ENCODE measurements at regions not wholly inside any gene's neighbourhood (a gene's known extent, or its start where the extent isn't known, plus 50 kb on each side); places are given as distances from the start of the nearest gene placed in this dataset.

DNA sequence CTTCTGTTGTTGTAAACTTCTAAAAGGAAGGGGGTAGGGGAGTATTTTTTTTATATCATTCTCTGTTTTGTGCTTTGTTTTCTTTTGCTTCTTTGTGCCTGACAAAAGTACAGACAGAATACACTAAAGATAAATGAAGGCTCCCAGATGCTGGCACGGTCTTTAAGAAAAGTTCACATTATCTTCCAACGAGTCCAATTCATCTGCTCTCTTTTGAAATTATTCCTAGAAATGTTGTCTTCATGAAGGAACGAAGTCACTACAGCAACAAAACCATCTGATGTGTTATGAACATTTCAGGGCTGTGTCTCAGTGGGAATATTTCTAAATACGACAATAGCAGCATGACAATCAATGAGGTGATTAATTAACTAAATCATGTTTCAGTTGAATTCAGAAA, 813.8 kb upstream of the HTR2C start:
- Histone ChIP-seq H4K8ac (ENCODE audit: low read depth, low read length) (no peak overlapping the region), H2AK5ac (ENCODE audit: low read depth, low read length) (no peak overlapping the region), H3K36me3 (replicated peaks in 1 of 2; ENCODE audit: control insufficient read depth in 2 of 2, insufficient read depth in 2 of 2, low read length in 2 of 2) (no peaks in the 10 kb centered on the region), H3K23ac (ENCODE audit: low read depth, low read length, poor library complexity) (no peak overlapping the region), H3K4ac (ENCODE audit: low read length) (no peak overlapping the region), H2BK15ac (ENCODE audit: low read length) (no peak overlapping the region), H2BK12ac (ENCODE audit: low read length) (no peak overlapping the region), H2BK120ac (ENCODE audit: low read depth, low read length) (no peak overlapping the region), H2BK5ac (ENCODE audit: low read length) (no peak overlapping the region), H2AFZ (ENCODE audit: low read length) (no peak overlapping the region), H3K27ac (replicated peaks; ENCODE audit: low read length) (no peak overlapping the region), H3K27me3 (ENCODE audit: control insufficient read depth in 3 of 3, insufficient read depth in 3 of 3, low read depth in 1 of 3, low read length in 3 of 3) (peaks cover 0 to 6% (median 0%) of the 10 kb centered on the region in 3 experiments), H3K4me1 (ENCODE audit: control insufficient read depth in 2 of 2, insufficient read depth in 1 of 2, low read depth in 1 of 2, low read length in 2 of 2) (no peaks in the 10 kb centered on the region), H3K4me2 (ENCODE audit: insufficient read depth, low read length, poor library complexity, severe bottlenecking) (no peak overlapping the region), H3K14ac (ENCODE audit: low read length) (no peak overlapping the region), H3K79me1 (ENCODE audit: low read depth, low read length) (no peaks in the 10 kb centered on the region), H3K9ac (ENCODE audit: low read depth, low read length, poor library complexity) (no peak overlapping the region), H3K9me3 (replicated peaks in 1 of 2; ENCODE audit: control insufficient read depth in 2 of 2, insufficient read depth in 1 of 2, low read depth in 1 of 2, low read length in 2 of 2) (no peaks in the 10 kb centered on the region), H3K18ac (ENCODE audit: low read length) (no peak overlapping the region), H4K91ac (ENCODE audit: low read depth, low read length, poor library complexity) (no peak overlapping the region), H3K4me3 (ENCODE audit: low read length in 2 of 2) (no peak overlapping the region)
- no peak for DNase-seq (ENCODE audit: low spot score)
- no CpG with 5 or more reads among the region's 4 CpGs for WGBS, 2 donors (ENCODE audit: extremely low coverage in 2 of 2, insufficient read length in 2 of 2, insufficient replicate concordance in 1 of 2)

- no peak overlapping the region for H2BK12ac ChIP-seq (ENCODE audit: low read length)
- H2BK5ac ChIP-seq (ENCODE audit: low read length), result no peak overlapping the region
- no peak overlapping the region for H3K9ac ChIP-seq (ENCODE audit: low read depth, low read length, poor library complexity)
- no peak overlapping the region for H2BK15ac ChIP-seq (ENCODE audit: low read length)
- no peak overlapping the region for H3K23ac ChIP-seq (ENCODE audit: low read depth, low read length, poor library complexity)
- no peaks in the 10 kb centered on the region for H3K9me3 ChIP-seq (replicated peaks in 1 of 2; ENCODE audit: control insufficient read depth in 2 of 2, insufficient read depth in 1 of 2, low read depth in 1 of 2, low read length in 2 of 2)
- H3K36me3 ChIP-seq (replicated peaks in 1 of 2; ENCODE audit: control insufficient read depth in 2 of 2, insufficient read depth in 2 of 2, low read length in 2 of 2), result no peaks in the 10 kb centered on the region
- H3K4me3 ChIP-seq (ENCODE audit: low read length in 2 of 2), result no peak overlapping the region
- H3K27ac ChIP-seq (replicated peaks; ENCODE audit: low read length), result no peak overlapping the region
- no peak overlapping the region for H4K91ac ChIP-seq (ENCODE audit: low read depth, low read length, poor library complexity)
- H3K4me1 ChIP-seq (ENCODE audit: control insufficient read depth in 2 of 2, insufficient read depth in 1 of 2, low read depth in 1 of 2, low read length in 2 of 2), result no peaks in the 10 kb centered on the region
- no peak overlapping the region for H2AK5ac ChIP-seq (ENCODE audit: low read depth, low read length)
- no peak overlapping the region for H3K18ac ChIP-seq (ENCODE audit: low read length)
- WGBS, 2 donors (ENCODE audit: extremely low coverage in 2 of 2, insufficient read length in 2 of 2, insufficient replicate concordance in 1 of 2), result no CpG with 5 or more reads among the region's 2 CpGs
- no peak overlapping the region for H3K4me2 ChIP-seq (ENCODE audit: insufficient read depth, low read length, poor library complexity, severe bottlenecking)
- no peaks in the 10 kb centered on the region for H3K79me1 ChIP-seq (ENCODE audit: low read depth, low read length)
- H3K4ac ChIP-seq (ENCODE audit: low read length), result no peak overlapping the region
- H2AFZ ChIP-seq (ENCODE audit: low read length), result no peak overlapping the region
- no peak overlapping the region for H4K8ac ChIP-seq (ENCODE audit: low read depth, low read length)
- H3K27me3 ChIP-seq (ENCODE audit: control insufficient read depth in 3 of 3, insufficient read depth in 3 of 3, low read depth in 1 of 3, low read length in 3 of 3), result no peaks in the 10 kb centered on the region
- H3K14ac ChIP-seq (ENCODE audit: low read length), result no peak overlapping the region
- no peak overlapping the region for H2BK120ac ChIP-seq (ENCODE audit: low read depth, low read length)
- DNase-seq (ENCODE audit: low spot score), result no peak
These were observed 824.5 kb upstream of the HTR2C start for GRCh38 chrX:113759422-113759821.

GRCh38 chrX:113747274-113747973, 836.5 kb upstream of the HTR2C start:
- Histone ChIP-seq H3K4ac (ENCODE audit: low read length) (no peak overlapping the region), H3K36me3 (replicated peaks in 1 of 2; ENCODE audit: control insufficient read depth in 2 of 2, insufficient read depth in 2 of 2, low read length in 2 of 2) (no peaks in the 10 kb centered on the region), H2BK15ac (ENCODE audit: low read length) (no peak overlapping the region), H3K23ac (ENCODE audit: low read depth, low read length, poor library complexity) (no peak overlapping the region), H3K9ac (ENCODE audit: low read depth, low read length, poor library complexity) (no peak overlapping the region), H2BK120ac (ENCODE audit: low read depth, low read length) (no peak overlapping the region), H2BK12ac (ENCODE audit: low read length) (no peak overlapping the region), H4K8ac (ENCODE audit: low read depth, low read length) (no peak overlapping the region), H3K79me1 (ENCODE audit: low read depth, low read length) (no peaks in the 10 kb centered on the region), H3K14ac (ENCODE audit: low read length) (no peak overlapping the region), H2AK5ac (ENCODE audit: low read depth, low read length) (no peak overlapping the region), H3K4me2 (ENCODE audit: insufficient read depth, low read length, poor library complexity, severe bottlenecking) (no peak overlapping the region), H3K9me3 (replicated peaks in 1 of 2; ENCODE audit: control insufficient read depth in 2 of 2, insufficient read depth in 1 of 2, low read depth in 1 of 2, low read length in 2 of 2) (no peaks in the 10 kb centered on the region), H3K27me3 (ENCODE audit: control insufficient read depth in 3 of 3, insufficient read depth in 3 of 3, low read depth in 1 of 3, low read length in 3 of 3) (no peaks in the 10 kb centered on the region), H3K4me1 (ENCODE audit: control insufficient read depth in 2 of 2, insufficient read depth in 1 of 2, low read depth in 1 of 2, low read length in 2 of 2) (no peaks in the 10 kb centered on the region), H4K91ac (ENCODE audit: low read depth, low read length, poor library complexity) (no peak overlapping the region), H3K27ac (replicated peaks; ENCODE audit: low read length) (no peak overlapping the region), H3K4me3 (ENCODE audit: low read length in 2 of 2) (no peak overlapping the region), H2AFZ (ENCODE audit: low read length) (no peak overlapping the region), H2BK5ac (ENCODE audit: low read length) (no peak overlapping the region), H3K18ac (ENCODE audit: low read length) (no peak overlapping the region)
- DNase-seq (ENCODE audit: low spot score), result no peak
- WGBS, 2 donors (ENCODE audit: extremely low coverage in 2 of 2, insufficient read length in 2 of 2, insufficient replicate concordance in 1 of 2), result no CpG with 5 or more reads among the region's 1 CpG

DNA sequence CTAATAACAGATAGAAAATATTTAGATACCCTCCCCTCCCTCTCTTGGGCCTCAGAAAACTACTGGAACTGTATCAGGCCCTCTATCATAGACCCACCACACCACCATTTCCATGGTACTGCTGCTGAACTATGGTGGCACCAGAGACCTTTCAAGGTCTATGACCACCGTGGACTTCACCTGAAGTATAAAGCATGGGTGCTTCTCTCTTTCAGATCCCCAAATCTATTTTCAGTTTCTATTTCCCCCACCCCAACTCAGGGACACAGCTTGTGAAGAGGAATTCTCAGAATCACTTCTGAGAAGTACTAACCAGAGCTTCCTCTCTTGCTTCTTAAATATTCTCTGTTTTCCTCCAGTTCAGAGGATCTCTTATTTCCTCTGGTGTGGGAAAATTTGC, 840.8 kb upstream of the HTR2C start:
- Histone ChIP-seq H2AK5ac (ENCODE audit: low read depth, low read length) (no peak overlapping the region), H3K9me3 (replicated peaks in 1 of 2; ENCODE audit: control insufficient read depth in 2 of 2, insufficient read depth in 1 of 2, low read depth in 1 of 2, low read length in 2 of 2) (no peaks in the 10 kb centered on the region), H4K91ac (ENCODE audit: low read depth, low read length, poor library complexity) (no peak overlapping the region), H3K4me1 (ENCODE audit: control insufficient read depth in 2 of 2, insufficient read depth in 1 of 2, low read depth in 1 of 2, low read length in 2 of 2) (no peaks in the 10 kb centered on the region), H2BK5ac (ENCODE audit: low read length) (no peak overlapping the region), H3K14ac (ENCODE audit: low read length) (no peak overlapping the region), H3K9ac (ENCODE audit: low read depth, low read length, poor library complexity) (no peak overlapping the region), H3K36me3 (replicated peaks in 1 of 2; ENCODE audit: control insufficient read depth in 2 of 2, insufficient read depth in 2 of 2, low read length in 2 of 2) (no peaks in the 10 kb centered on the region), H4K8ac (ENCODE audit: low read depth, low read length) (no peak overlapping the region), H2AFZ (ENCODE audit: low read length) (no peak overlapping the region), H3K79me1 (ENCODE audit: low read depth, low read length) (no peaks in the 10 kb centered on the region), H3K4me3 (ENCODE audit: low read length in 2 of 2) (no peak overlapping the region), H3K18ac (ENCODE audit: low read length) (no peak overlapping the region), H2BK120ac (ENCODE audit: low read depth, low read length) (no peak overlapping the region), H3K23ac (ENCODE audit: low read depth, low read length, poor library complexity) (no peak overlapping the region), H3K4me2 (ENCODE audit: insufficient read depth, low read length, poor library complexity, severe bottlenecking) (no peak overlapping the region), H2BK12ac (ENCODE audit: low read length) (no peak overlapping the region), H3K27ac (replicated peaks; ENCODE audit: low read length) (no peak overlapping the region), H3K4ac (ENCODE audit: low read length) (no peak overlapping the region), H3K27me3 (ENCODE audit: control insufficient read depth in 3 of 3, insufficient read depth in 3 of 3, low read depth in 1 of 3, low read length in 3 of 3) (no peaks in the 10 kb centered on the region), H2BK15ac (ENCODE audit: low read length) (no peak overlapping the region)
- no CpG with 5 or more reads among the region's 1 CpG for WGBS, 2 donors (ENCODE audit: extremely low coverage in 2 of 2, insufficient read length in 2 of 2, insufficient replicate concordance in 1 of 2)
- DNase-seq (ENCODE audit: low spot score), result no peak

Data from neuronal stem cell (in vitro differentiated cells).